22Rv1 (cell line): ENCODE measurements at regions not wholly inside any gene's neighbourhood (a gene's known extent, or its start where the extent isn't known, plus 50 kb on each side); places are given as distances from the start of the nearest gene placed in this dataset.

ENCODE experiments used
- H3K27ac ChIP-seq: fragments of 450-650 bp; 2 replicates; pipeline ENCODE4 v1.5.1; 2017
- CTCF ChIP-seq: fragments of 450-650 bp; IDR thresholded peaks from 2 replicates; pipeline ENCODE4 v1.5.1; 2017; ENCODE audit warnings: mild to moderate bottlenecking
- ZFX ChIP-seq: fragments of 450-650 bp; IDR thresholded peaks from 2 replicates; pipeline ENCODE4 v1.6.1; 2017; ENCODE audit warnings: antibody characterized with exemption, borderline replicate concordance

- TF ChIP-seq CTCF = no peak
- TF ChIP-seq ZFX = no peak
- H3K27ac ChIP-seq = no peak overlapping the region
Measured at GRCh38 chr15:24733659-24734058, 58.1 kb downstream of the NPAP1 start.

GRCh38 chr15:24734396-24734795 lies 58.8 kb downstream of the NPAP1 start:
- no peak for TF ChIP-seq ZFX
- TF ChIP-seq CTCF = no peak

GRCh38 chr15:24745290-24745689 lies 69.7 kb downstream of the NPAP1 start:
- TF ChIP-seq ZFX (no peak), CTCF (no peak)
- H3K27ac ChIP-seq = no peak overlapping the region

More at GRCh38 chr15:24734396-24734795, 58.8 kb downstream of the NPAP1 start:
- no peak overlapping the region for H3K27ac ChIP-seq

- no peak overlapping the region for H3K27ac ChIP-seq
- TF ChIP-seq CTCF (no peak), ZFX (no peak)
Measured at GRCh38 chr15:24746094-24746493, 70.5 kb downstream of the NPAP1 start.

GRCh38 chr15:24747376-24747775 lies 71.8 kb downstream of the NPAP1 start:
- H3K27ac ChIP-seq = no peak overlapping the region
- no peak for TF ChIP-seq CTCF
- no peak for TF ChIP-seq ZFX

GRCh38 chr15:24748812-24749439 lies 73.4 kb downstream of the NPAP1 start:
- H3K27ac ChIP-seq = no peak overlapping the region
- TF ChIP-seq ZFX = no peak
- TF ChIP-seq CTCF = no peak

- no peak overlapping the region for H3K27ac ChIP-seq
- TF ChIP-seq ZFX = no peak
- no peak for TF ChIP-seq CTCF
Measured at GRCh38 chr15:24752354-24752753, 76.8 kb downstream of the NPAP1 start.
